ENCODE measurements at regions not wholly inside any gene's neighbourhood (a gene's known extent, or its start where the extent isn't known, plus 50 kb on each side); places are given as distances from the start of the nearest gene placed in this dataset.
"Not testable (repeated sequence)": the region's sequence is repeated elsewhere in the genome, so short reads cannot be mapped to it uniquely, and the experiment has no call there.

DNA sequence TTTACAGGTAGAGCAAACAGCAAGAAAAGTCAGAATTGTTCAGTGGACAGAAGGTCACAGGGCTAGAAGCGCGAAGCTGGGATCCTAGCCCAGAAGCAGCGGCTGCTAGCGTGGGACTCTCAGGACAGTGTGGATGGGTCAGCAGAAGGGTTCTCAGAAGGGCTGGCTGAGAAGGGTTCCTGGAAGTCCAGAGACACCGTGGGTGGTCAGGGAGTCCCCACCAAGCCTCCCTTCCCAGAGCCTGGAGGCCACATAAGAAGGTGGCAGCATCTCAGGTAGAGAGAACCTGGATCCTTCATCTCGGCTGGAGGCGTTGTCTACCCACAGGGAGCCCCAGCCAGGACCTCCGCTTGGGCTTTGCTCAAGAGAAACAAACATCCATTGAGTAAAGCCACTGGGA is 696.3 kb downstream of the PTPRU start:
- DNase-seq (ENCODE audit: low read depth in 1 of 2, low spot score in 1 of 2) = no peak

DNA sequence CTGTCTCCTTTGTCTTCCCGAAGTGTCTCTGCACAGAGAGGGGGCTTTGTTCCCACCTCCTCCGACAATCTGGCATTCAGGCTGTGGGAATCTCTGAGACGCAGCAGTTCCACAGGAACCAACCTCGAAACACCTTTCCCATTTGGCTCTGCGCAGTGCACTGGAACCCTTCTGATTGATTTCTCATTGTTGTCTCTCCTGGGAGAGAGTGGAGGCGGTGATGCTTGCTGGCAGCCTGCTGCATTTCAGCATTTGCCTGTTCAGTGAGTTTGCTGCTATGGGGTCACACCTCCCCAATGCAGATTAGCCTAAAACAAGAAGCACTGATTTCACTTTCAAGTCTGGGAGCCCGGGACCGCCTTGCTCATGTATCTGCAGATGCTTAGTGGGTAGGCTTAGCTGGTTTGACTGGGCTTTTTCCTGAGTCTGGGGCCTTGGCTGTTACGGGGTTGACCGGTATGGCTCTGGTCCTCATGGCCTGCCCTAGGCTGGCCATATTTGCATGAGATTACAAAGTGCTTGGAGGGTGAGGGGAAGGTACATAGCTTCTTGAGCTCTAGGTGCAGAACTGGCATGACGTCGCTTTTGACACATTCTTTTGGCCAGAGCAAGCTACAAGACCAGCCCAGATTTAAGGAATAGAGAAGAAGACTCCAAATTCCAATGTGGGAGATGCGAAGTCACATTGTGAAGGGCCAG is 695.3 kb downstream of the PTPRU start:
- no peak for DNase-seq (ENCODE audit: low read depth in 1 of 2, low spot score in 1 of 2)

DNA sequence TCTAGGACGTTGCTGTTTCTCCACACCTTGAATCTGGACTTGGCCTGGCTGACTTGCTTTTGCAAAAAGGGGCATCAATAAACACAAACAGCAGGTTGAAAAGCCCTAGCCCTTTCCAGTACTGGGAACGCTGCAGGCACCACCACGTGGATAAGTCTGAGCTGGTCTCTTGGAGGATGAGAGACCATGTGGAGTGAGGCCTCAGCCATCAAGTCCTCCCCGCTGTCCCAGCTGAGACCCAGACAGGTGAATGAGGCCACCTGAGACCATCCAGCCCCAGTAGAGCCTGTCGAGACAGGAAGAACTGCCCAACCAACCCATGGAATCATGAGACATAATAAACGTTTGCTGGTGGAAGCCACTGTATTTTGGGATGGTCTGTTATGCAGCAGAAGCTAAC is 688.7 kb downstream of the PTPRU start:
- DNase-seq (ENCODE audit: low read depth in 1 of 2, low spot score in 1 of 2) = no peak

GRCh38 chr1:29924017-29924431 is 687.7 kb downstream of the PTPRU start:
- DNase-seq (ENCODE audit: low read depth in 1 of 2, low spot score in 1 of 2) = no peak

- no peak for DNase-seq (ENCODE audit: low read depth in 1 of 2, low spot score in 1 of 2)
These were observed 685.4 kb downstream of the PTPRU start for GRCh38 chr1:29921741-29922140.

- DNase-seq (ENCODE audit: low read depth in 1 of 2, low spot score in 1 of 2) = no peak
These were observed 684.5 kb downstream of the PTPRU start for GRCh38 chr1:29920784-29921183.

- DNase-seq (ENCODE audit: low read depth in 1 of 2, low spot score in 1 of 2) = no peak
These were observed 684.0 kb downstream of the PTPRU start for GRCh38 chr1:29920316-29920715.

GRCh38 chr1:29919041-29919440 is 682.7 kb downstream of the PTPRU start:
- DNase-seq (ENCODE audit: low read depth in 1 of 2, low spot score in 1 of 2) = not testable (repeated sequence)

DNA sequence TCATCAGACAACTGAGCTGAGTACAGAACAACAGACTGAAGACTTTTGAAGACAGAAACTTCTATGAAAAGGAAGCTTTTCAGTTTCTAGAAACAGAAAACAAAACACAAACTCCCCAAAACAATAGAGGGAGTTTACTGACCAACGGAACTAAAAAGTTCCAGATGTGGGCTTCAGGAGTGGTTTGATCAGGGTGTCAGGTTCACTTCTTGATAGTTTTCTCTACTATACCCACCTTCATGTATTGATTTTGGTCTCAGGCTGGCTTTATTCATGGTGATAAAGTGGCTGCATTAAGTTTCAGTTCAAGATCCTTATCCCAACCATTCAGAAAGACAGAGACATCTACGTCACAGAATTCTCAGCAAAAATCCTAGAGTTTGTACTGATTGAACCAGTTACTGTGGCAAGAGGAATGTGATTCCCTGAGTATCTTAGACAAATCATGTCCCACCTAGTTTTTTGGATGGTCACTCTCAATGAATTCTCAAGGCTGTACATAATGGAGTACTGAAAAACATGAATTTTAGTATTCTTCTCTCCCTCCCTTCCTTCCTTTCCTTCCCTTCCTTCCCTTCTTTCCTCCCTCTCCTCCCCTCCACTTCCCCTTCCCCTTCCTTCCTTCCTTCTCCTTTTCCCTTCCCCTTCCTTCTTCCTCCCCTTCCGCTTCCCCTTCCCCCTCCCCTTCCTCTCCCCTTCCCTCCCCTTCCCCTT is 680.5 kb downstream of the PTPRU start:
- no peak for DNase-seq (ENCODE audit: low read depth in 1 of 2, low spot score in 1 of 2)

GRCh38 chr1:29914936-29915335 is 678.6 kb downstream of the PTPRU start:
- no peak for DNase-seq (ENCODE audit: low read depth in 1 of 2, low spot score in 1 of 2)

DNA sequence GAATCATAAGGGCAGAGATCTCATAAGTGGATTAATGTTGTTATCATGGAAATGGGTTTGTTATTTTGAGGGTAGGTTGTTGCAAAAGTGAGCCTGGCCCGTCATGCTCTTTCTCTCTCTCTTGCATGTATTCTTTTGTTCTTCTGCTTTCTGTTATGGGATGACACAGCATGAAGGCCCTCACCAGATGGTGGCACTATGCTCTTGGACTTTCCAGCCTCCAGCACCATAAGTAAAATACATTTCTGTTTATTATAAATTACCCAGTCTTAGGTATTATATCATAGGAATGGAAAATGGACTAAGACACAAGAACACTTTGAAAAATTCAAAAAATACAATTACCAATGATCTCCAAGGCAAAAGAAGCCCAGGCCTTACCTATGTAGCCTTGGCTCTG is 676.1 kb downstream of the PTPRU start:
- no peak for DNase-seq (ENCODE audit: low read depth in 1 of 2, low spot score in 1 of 2)

DNA sequence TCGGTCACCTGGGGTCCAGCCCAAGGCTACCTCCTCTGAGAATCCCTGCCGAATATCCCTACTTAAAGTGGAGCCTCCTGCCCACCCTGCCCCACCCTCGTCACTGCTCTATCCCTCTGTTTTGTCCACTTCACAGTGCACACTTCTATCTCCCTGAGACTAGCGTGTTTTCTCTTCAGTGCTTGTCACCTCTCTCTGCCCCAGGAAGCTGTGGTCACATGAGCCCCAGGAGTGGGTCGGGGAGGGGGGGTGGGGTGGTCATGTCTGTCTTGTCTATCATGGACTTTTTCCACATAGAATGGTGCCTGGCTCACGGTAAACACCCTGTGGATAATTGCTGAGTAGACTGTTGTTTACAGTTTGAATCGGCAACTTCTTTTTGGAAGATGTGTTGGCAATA is 673.6 kb downstream of the PTPRU start:
- no peak for DNase-seq (ENCODE audit: low read depth in 1 of 2, low spot score in 1 of 2)

DNA sequence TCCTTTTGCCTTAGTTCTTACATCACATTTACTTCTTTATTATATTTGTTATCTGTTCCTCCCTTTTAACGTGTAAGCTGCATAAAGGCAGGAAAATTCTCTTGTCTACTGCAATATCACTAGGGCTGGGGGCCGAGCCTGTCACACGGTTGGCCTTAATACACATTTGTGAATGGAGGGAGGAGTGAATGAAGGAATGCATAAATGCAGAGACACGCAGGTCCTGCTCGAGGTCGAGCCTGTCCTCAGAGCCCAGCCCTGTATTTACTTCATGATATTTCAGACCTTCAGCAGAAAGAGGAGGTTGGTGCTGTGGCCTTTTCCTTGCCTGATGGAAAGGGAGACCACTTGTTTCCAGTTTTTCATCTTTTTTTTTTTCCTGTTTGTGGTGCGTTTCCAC is 671.3 kb downstream of the PTPRU start:
- DNase-seq (ENCODE audit: low read depth in 1 of 2, low spot score in 1 of 2) = no peak

DNA sequence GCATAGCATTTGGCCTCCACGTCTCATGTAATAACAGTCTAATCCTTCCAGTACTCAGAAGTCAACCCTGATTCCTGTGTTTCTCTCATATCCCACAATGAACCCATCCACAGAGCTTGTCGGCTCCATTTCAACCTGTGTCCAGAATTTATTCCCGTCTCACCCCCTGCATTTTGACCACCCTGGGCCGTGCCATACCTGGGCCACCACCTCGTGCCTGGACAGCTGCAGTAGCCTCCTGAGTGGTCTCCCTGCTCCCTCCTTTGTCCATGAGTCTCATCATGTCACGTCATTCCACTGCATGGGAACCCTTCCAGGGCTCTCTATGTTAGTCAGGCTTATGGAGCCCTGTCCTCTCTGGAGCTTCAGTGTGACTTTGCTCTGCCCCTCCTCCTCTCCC is 670.6 kb downstream of the PTPRU start:
- no peak for DNase-seq (ENCODE audit: low read depth in 1 of 2, low spot score in 1 of 2)

- no peak for DNase-seq (ENCODE audit: low read depth in 1 of 2, low spot score in 1 of 2)
These were observed 667.3 kb downstream of the PTPRU start for GRCh38 chr1:29903548-29904166.

DNA sequence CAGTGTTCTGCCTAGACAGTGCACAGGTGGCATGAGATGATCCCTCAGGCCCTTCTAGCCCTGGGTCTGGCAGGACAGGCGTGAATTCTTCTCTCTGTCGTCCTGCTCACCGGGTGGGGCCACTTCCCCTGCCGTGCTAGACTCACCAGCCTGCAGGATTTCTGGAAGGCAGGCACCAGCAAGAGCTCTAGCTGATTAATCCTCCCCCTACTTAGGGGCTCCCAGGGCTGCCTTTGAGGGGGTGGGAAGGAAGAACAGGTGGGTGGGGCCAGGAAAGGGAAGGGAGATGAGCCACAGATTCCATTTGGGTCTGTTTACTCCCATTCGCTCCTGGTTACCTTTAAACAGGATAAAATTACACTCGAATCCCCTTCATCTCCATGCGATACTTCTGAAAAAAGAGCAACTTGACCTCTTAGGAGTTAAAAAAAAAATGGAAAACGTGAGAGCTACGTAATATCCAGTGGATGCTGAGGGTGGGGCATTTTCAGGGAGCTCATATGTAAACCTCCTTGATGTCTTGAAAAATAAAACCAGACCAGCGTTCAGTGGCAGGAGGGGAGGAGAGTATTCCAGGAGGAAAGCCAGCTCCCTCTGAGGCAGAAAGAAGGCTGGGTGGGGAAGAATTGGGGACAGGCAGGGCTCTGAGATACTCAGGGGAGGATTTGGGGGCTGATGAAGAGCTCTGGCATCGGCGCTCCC is 665.5 kb downstream of the PTPRU start:
- no peak for DNase-seq (ENCODE audit: low read depth in 1 of 2, low spot score in 1 of 2)

DNA sequence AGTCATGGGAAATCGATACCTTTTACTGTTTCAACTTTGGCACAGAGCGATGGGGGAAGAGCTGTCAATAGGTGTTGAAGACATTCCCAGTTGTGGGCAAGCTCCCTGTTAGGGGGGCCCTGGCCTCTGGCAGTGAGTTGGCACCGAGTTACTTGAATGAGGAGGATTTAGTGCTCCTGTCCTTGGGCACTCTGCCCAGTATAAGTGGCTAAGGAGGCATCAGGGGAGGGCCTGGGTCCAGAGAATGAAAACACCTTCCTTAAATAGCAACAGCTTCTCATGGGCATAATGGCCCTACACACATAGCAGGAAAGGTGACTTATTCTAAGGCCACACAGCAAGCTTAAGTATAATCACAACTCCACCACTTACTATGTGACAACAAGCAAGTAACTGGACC is 664.4 kb downstream of the PTPRU start:
- DNase-seq (ENCODE audit: low read depth in 1 of 2, low spot score in 1 of 2) = no peak

DNA sequence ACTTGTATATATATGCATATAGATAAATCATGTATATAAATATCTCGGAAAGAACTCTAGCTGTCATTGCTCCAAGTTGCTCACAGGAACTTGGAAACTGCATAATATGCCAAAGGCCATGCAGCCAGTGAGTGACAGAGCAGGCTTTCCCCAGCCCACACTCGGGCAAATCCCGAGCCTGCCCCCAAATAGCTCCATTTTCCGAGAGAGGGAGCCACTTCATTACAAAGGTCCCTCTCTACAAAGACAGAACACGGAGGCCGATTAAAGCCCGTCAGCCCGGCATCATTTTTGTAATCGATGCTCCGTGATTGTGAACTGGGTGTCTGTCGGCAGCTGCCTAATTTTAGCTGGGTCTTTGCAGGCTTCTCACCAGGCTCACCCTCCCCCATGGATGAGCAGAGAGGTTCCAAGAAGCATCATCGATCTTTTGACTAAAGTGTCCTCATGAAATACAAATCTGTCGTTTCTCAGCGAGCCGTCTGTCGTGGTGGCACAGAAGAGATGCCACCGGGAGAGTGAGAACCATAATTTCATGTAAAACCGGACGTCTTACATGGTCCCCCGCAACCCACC is 663.9 kb downstream of the PTPRU start:
- no peak for DNase-seq (ENCODE audit: low read depth in 1 of 2, low spot score in 1 of 2)

- DNase-seq (ENCODE audit: low read depth in 1 of 2, low spot score in 1 of 2) = no peak
These were observed 660.7 kb downstream of the PTPRU start for GRCh38 chr1:29896791-29897714.

- DNase-seq (ENCODE audit: low read depth in 1 of 2, low spot score in 1 of 2) = no peak
These were observed 660.0 kb downstream of the PTPRU start for GRCh38 chr1:29896300-29896699.

All from stimulated activated CD4-positive, alpha-beta T cell treated with anti-CD3 and anti-CD28 coated beads, Interleukin-15, amount 100 ng/mL, for 1 hour (primary cell).